Heart left ventricle (tissue), 16 donors: ENCODE measurements at regions not wholly inside any gene's neighbourhood (a gene's known extent, or its start where the extent isn't known, plus 50 kb on each side); places are given as distances from the start of the nearest gene placed in this dataset.

Experiments used
- ATAC-seq, 4 donors: fragments of 200-7000 bp; cut with Tn5 transposase; one replicate each; pipeline ENCODE4 v1.9.1; 2020 to 2022; ENCODE audit warnings: moderate library complexity in 4 of 4, mild to moderate bottlenecking in 3 of 4, moderate number of reproducible peaks in 1 of 4
- DNase-seq, 5 donors: peaks; one replicate each; pipeline ENCODE4 v3.0.0-alpha.2; 2020
- H3K27ac ChIP-seq, 12 donors: fragments of 200-600 bp; sonication (generic) in 4 of 12; one replicate each; pipeline versions ENCODE4 v1.5.0 to v1.8.0; 2016 to 2022; ENCODE audit warnings: mild to moderate bottlenecking in 2 of 12
- H3K27me3 ChIP-seq, 9 donors: fragments of 200-600 bp; sonication (generic) in 2 of 9; one replicate each; pipeline versions ENCODE4 v1.5.1 to v1.8.0; 2016 to 2022; ENCODE audit warnings: mild to moderate bottlenecking in 3 of 9
- H3K36me3 ChIP-seq, 9 donors: fragments of 200-600 bp; sonication (generic) in 2 of 9; one replicate each; pipeline versions ENCODE4 v1.5.0 to v1.8.0; 2018 to 2022; ENCODE audit warnings: mild to moderate bottlenecking in 2 of 9
- H3K4me1 ChIP-seq, 12 donors: fragments of 200-600 bp; sonication (generic) in 4 of 12; one replicate each; pipeline versions ENCODE4 v1.5.0 to v1.8.0; 2016 to 2022; ENCODE audit warnings: mild to moderate bottlenecking in 3 of 12
- H3K4me3 ChIP-seq, 12 donors: fragments of 200-600 bp; sonication (generic) in 4 of 12; one replicate each; pipeline versions ENCODE4 v1.5.0 to v1.8.0; 2017 to 2022; ENCODE audit warnings: mild to moderate bottlenecking in 9 of 12, moderate library complexity in 4 of 12
- H3K9me3 ChIP-seq, 12 donors: fragments of 200-600 bp; sonication (generic) in 4 of 12; one replicate each; pipeline versions ENCODE4 v1.5.0 to v1.8.0; 2016 to 2022; ENCODE audit warnings: mild to moderate bottlenecking in 1 of 12
- CTCF ChIP-seq, 12 donors: fragments of 200-600 bp; sonication (generic) in 4 of 12; IDR thresholded peaks; one replicate each; pipeline versions ENCODE4 v1.5.0 to v1.8.0; 2018 to 2022; ENCODE audit warnings: antibody characterized with exemption in 12 of 12, mild to moderate bottlenecking in 5 of 12
- POLR2A ChIP-seq, 2 donors: fragments of 450-650 bp; IDR thresholded peaks; one replicate each; pipeline ENCODE4 v1.6.1; 2017; ENCODE audit warnings: antibody characterized with exemption in 2 of 2, mild to moderate bottlenecking in 2 of 2, moderate library complexity in 2 of 2
- WGBS, 4 donors: extraction: QIAGEN DNeasy Blood & Tissue Kit in 2 of 4; methylation state at CpG; one replicate each; pipeline versions ENCODE4 v1.1.5 to v1.1.7; 2013 to 2018; 5-methylcytosine and 5-hydroxymethylcytosine counted together
- intact Hi-C, 10 donors: fragments of 100-400 bp; cut with DNase I; formaldehyde crosslinking; loops; one replicate each; pipeline versions ENCODE4 v1.11.1 to v1.14.2; 2022
- donor health status: ischemic (EF 13 %, LVEDD 7.1; RV severe dilation, severe dysfunction).
- donor health status: healthy with polysubstance abuse.
- donor health status: DM: no; HTN: yes; CAD: no.
- donor health status: DM: no; HTN: no; CAD: no.
- donor health status: ischemic (EF 25% LVEDD 6.9; RV normal size, moderate dysfunction).
- donor health status: ischemic (EF 25% LVEDD 5.7; RV mildly dilated, moderate dysfunction).
- donor health status: healthy.
- donor health status: DM: yes; HTN: yes; CAD: no.
- donor health status: ischemic (EF 35%, LVEDD 5.7; RV mildly dilated, moderate dysfunction).
- donor health status: nonischemic (EF 11% LVEDD 7.7; RV severe dilation, severe dysfunction).
- donor health status: DM: yes; HTN: yes; CAD: no.
- donor health status: PGD.
- donor health status: ischemic (EF 29% LVEDD 5.4; RV normal size, mild dysfunction).
- donor health status: nonischemic (EF 23%, LVEDD 6.1; RV moderate dilation, normal function).

DNA sequence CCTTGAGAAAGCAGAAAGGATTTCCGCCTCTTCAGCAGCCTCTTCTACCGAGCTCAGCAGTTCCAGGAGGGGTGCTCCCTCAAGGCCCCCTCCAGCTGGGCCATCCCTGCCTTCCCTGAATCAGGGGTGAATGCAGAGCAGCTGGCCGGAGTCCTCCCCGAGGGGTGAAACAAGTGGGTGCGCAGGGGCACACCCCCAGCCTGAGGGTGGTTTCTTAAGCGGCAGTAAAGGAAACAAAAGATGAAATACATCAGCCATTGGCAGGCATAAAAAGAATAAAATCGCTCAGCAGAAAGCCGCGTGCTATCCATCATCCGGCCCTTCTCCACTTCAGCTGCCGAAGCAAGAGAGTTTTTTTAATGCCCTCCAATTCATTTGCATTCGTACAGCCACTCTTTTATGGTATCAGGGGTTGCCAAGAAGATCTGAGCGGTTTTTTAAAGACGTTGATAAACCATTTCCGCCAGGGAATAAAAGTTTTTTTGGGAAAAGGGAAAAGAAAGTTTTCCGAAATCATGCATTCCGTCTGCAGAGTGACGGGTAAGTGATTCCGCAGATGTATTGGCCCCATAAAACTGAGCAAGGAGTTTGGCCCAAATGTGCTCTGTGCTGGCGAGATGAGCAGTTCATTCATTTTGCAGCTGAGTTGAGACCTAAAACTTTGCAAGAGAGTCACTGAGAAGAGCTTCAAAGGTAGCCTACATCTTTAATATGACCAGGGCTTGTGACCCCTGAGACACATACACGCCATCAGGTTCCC is 73.7 kb upstream of the ZC3H12A start:
- no peak for ATAC-seq
- no peak for DNase-seq
- Histone ChIP-seq H3K36me3 (no peaks in the 10 kb centered on the region), H3K4me1 (no peaks in the 10 kb centered on the region), H3K9me3 (no peaks in the 10 kb centered on the region), H3K4me3 (no peak overlapping the region), H3K27me3 (peaks cover 0 to 38% (median 5%) of the 10 kb centered on the region in 9 donors), H3K27ac (no peak overlapping the region)
- WGBS, 4 donors, result 74 to 77% (median 77%) methylated on average over 21 of the region's 21 CpGs
- intact Hi-C loops, result no loop called here
- TF ChIP-seq CTCF (IDR thresholded peaks at IDR 0.05), result no peak
- no peak for TF ChIP-seq POLR2A (IDR thresholded peaks at IDR 0.05)

GRCh38 chr1:37403166-37403565 is 71.2 kb upstream of the ZC3H12A start:
- intact Hi-C loops, result no loop called here
- TF ChIP-seq CTCF (IDR thresholded peaks at IDR 0.05), result no peak
- no peak for TF ChIP-seq POLR2A (IDR thresholded peaks at IDR 0.05)
- Histone ChIP-seq H3K4me3 (no peak overlapping the region), H3K27ac (no peak overlapping the region), H3K36me3 (no peaks in the 10 kb centered on the region), H3K4me1 (no peaks in the 10 kb centered on the region), H3K9me3 (no peaks in the 10 kb centered on the region), H3K27me3 (peaks cover 0 to 30% (median 0%) of the 10 kb centered on the region in 9 donors)
- ATAC-seq (no peak), DNase-seq (no peak)
- 61 to 75% (median 67%) methylated on average over 4 of the region's 4 CpGs for WGBS, 4 donors

DNA sequence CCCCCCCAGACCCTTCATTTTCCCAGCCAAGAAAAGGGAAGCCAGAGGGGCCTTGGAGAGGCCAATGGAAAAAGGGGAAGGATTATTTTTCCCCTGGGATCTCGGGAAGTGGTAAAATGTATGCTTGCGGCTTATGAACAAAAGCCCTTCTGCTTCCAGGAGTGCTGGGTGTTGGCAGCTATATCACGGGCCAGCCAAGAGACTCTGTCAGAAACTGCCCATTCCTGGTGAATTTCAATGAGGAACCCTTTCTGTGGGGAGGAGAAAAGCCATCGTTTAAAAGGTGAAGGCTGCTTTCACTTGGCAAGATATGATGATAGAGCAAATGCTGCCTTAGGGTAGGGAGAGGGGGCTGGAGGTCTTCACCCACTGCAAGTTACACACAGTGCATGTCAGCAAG is 69.7 kb upstream of the ZC3H12A start:
- no peaks in the 10 kb centered on the region for H3K36me3 ChIP-seq
- peaks cover 0 to 27% (median 0%) of the 10 kb centered on the region in 9 donors for H3K27me3 ChIP-seq
- H3K4me1 ChIP-seq, result no peaks in the 10 kb centered on the region
- H3K4me3 ChIP-seq, result no peak overlapping the region
- no peak overlapping the region for H3K27ac ChIP-seq
- 51 to 73% (median 60%) methylated on average over 4 of the region's 4 CpGs for WGBS, 4 donors
- TF ChIP-seq POLR2A (IDR thresholded peaks at IDR 0.05) (no peak), CTCF (IDR thresholded peaks at IDR 0.05) (no peak)
- no peaks in the 10 kb centered on the region for H3K9me3 ChIP-seq
- no peak for DNase-seq
- ATAC-seq, result no peak
- intact Hi-C loops, result no loop called here

- H3K27ac ChIP-seq, result no peak overlapping the region
- H3K27me3 ChIP-seq, result peaks cover 0 to 50% (median 0%) of the 10 kb centered on the region in 9 donors
- no peaks in the 10 kb centered on the region for H3K36me3 ChIP-seq
- no peaks in the 10 kb centered on the region for H3K9me3 ChIP-seq
- intact Hi-C loops, result no loop called here
- TF ChIP-seq CTCF (IDR thresholded peaks at IDR 0.05) (no peak), POLR2A (IDR thresholded peaks at IDR 0.05) (no peak)
- no peak overlapping the region for H3K4me3 ChIP-seq
- ATAC-seq (no peak), DNase-seq (no peak)
- H3K4me1 ChIP-seq, result no peaks in the 10 kb centered on the region
- WGBS, 4 donors, result 24 to 33% (median 29%) methylated on average over 7 of the region's 7 CpGs
These were observed 64.3 kb upstream of the ZC3H12A start for GRCh38 chr1:37410105-37410504.
